GM12878 (cell line): ENCODE measurements at regions not wholly inside any gene's neighbourhood (a gene's known extent, or its start where the extent isn't known, plus 50 kb on each side); places are given as distances from the start of the nearest gene placed in this dataset.

Experiments
- ATF7 ChIP-seq: fragments of 450-650 bp; IDR thresholded peaks from 2 replicates; pipeline ENCODE4 v1.6.1; 2016; ENCODE audit warnings: low read depth, mild to moderate bottlenecking
- BCL11A ChIP-seq: IDR thresholded peaks from 2 replicates; pipeline ENCODE4 v1.6.1; 2011; ENCODE audit warnings: low read depth, low read length
- DPF2 ChIP-seq: fragments of 450-650 bp; IDR thresholded peaks from 2 replicates; pipeline ENCODE4 v1.6.1; 2017; ENCODE audit warnings: mild to moderate bottlenecking
- EP300 ChIP-seq, 2 experiments: fragments of 150-350 bp in 1 of 2; IDR thresholded peaks; 2 replicates each; pipeline ENCODE4 v1.6.1; 2011 to 2012; ENCODE audit warnings: low read depth in 2 of 2, low read length in 2 of 2, borderline replicate concordance in 1 of 2, improper control_type of control experiment in 1 of 2, inconsistent platforms in 1 of 2; ENCODE audit not compliant: control insufficient read depth in 1 of 2
- KAT2A ChIP-seq: conservative IDR thresholded peaks from 2 replicates; pipeline ENCODE4 v1.6.1; 2011; ENCODE audit warnings: low read depth, low read length; ENCODE audit not compliant: control insufficient read depth
- MEF2B ChIP-seq: fragments of 450-650 bp; IDR thresholded peaks from 2 replicates; pipeline ENCODE4 v1.6.1; 2018; ENCODE audit warnings: mild to moderate bottlenecking, moderate library complexity; ENCODE audit not compliant: partially characterized antibody, poor library complexity, severe bottlenecking
- MTA2 ChIP-seq: fragments of 450-650 bp; IDR thresholded peaks from 2 replicates; pipeline ENCODE4 v1.6.1; 2016; ENCODE audit warnings: low read depth, mild to moderate bottlenecking, moderate library complexity
- NBN ChIP-seq: fragments of 450-650 bp; IDR thresholded peaks from 2 replicates; pipeline ENCODE4 v1.6.1; 2016
- POLR2A ChIP-seq: IDR thresholded peaks from 2 replicates; pipeline ENCODE4 v1.6.1; 2011; ENCODE audit warnings: low read depth, mild to moderate bottlenecking, low read length
- POLR2AphosphoS2 ChIP-seq: IDR thresholded peaks from 2 replicates; pipeline ENCODE4 v1.6.1; 2011; ENCODE audit warnings: low read depth, mild to moderate bottlenecking, low read length, improper control_type of control experiment, moderate library complexity
- POU2F2 ChIP-seq: IDR thresholded peaks from 3 replicates; pipeline ENCODE4 v1.6.1; 2011; ENCODE audit warnings: low read depth, mild to moderate bottlenecking, low read length, borderline replicate concordance
- RELA ChIP-seq: fragments of 450-650 bp; IDR thresholded peaks from 2 replicates; pipeline ENCODE4 v1.8.0; 2014; ENCODE audit warnings: borderline replicate concordance; ENCODE audit not compliant: partially characterized antibody
- SIX5 ChIP-seq: IDR thresholded peaks from 2 replicates; pipeline ENCODE4 v1.6.1; 2011; ENCODE audit warnings: mild to moderate bottlenecking, low read depth, low read length, moderate library complexity; ENCODE audit not compliant: severe bottlenecking
- TCF3 ChIP-seq: IDR thresholded peaks from 2 replicates; pipeline ENCODE4 v1.6.1; 2012; ENCODE audit warnings: low read depth, mild to moderate bottlenecking, low read length, borderline replicate concordance; ENCODE audit not compliant: insufficient read depth
- ZBED1 ChIP-seq: IDR thresholded peaks from 2 replicates; pipeline ENCODE4 v1.6.1; 2016; ENCODE audit warnings: borderline replicate concordance
- ZNF384 ChIP-seq: IDR thresholded peaks from 2 replicates; pipeline ENCODE4 v1.6.1; 2012; ENCODE audit warnings: low read depth, mild to moderate bottlenecking, low read length, improper control_type of control experiment, borderline replicate concordance
- TF ChIP-seq, protein P1 (sequence below): fragments of 450-650 bp; IDR thresholded peaks from 2 replicates; pipeline ENCODE4 v1.6.1; 2017; ENCODE audit warnings: low read depth, mild to moderate bottlenecking, moderate library complexity
- TF ChIP-seq, protein P2 (sequence below): IDR thresholded peaks from 2 replicates; pipeline ENCODE4 v1.6.1; 2012; ENCODE audit warnings: low read length, inconsistent platforms
- TF ChIP-seq, protein P3 (sequence below): fragments of 450-650 bp; IDR thresholded peaks from 2 replicates; pipeline ENCODE4 v1.6.1; 2017; ENCODE audit warnings: mild to moderate bottlenecking, low read depth, inconsistent platforms; ENCODE audit not compliant: poor library complexity, severe bottlenecking
- TF ChIP-seq, protein P4 (sequence below): fragments of 450-650 bp; IDR thresholded peaks from 2 replicates; pipeline ENCODE4 v1.6.1; 2016; ENCODE audit warnings: mild to moderate bottlenecking
- TF ChIP-seq, protein P5 (sequence below): fragments of 450-650 bp; IDR thresholded peaks from 2 replicates; pipeline ENCODE4 v1.6.1; 2018; ENCODE audit warnings: mild to moderate bottlenecking, low read depth, moderate library complexity; ENCODE audit not compliant: partially characterized antibody

DNA sequence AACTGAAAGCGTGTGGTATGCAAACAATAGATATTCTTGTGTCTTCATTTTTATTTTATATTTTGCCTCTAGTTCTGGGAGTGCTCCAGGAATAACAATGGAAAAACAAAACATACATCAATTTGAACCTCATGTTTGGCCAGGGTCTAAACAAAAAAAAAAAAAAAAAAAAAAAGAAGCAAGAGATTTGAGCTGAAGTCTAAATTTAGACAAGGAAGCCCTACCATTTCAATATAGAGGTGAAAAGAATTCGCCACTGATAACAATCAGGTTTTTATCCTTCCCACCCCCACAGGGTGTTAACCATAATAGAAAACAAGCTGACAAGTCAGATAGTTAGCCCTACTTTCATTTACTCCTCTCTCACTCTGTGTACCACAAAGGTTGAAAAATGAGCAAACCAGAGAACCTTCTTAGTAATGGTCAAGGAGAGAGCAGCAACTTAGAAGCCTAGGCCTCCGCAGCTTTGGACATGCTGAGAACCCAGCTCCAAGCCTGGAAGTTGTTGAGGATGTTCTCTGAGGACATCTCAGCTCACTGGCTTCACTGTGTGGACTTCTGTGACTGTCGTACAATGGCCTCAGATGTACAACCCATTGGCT lies 118.2 kb upstream of the HMHB1 start (continued):
- TF ChIP-seq, protein P1, sequence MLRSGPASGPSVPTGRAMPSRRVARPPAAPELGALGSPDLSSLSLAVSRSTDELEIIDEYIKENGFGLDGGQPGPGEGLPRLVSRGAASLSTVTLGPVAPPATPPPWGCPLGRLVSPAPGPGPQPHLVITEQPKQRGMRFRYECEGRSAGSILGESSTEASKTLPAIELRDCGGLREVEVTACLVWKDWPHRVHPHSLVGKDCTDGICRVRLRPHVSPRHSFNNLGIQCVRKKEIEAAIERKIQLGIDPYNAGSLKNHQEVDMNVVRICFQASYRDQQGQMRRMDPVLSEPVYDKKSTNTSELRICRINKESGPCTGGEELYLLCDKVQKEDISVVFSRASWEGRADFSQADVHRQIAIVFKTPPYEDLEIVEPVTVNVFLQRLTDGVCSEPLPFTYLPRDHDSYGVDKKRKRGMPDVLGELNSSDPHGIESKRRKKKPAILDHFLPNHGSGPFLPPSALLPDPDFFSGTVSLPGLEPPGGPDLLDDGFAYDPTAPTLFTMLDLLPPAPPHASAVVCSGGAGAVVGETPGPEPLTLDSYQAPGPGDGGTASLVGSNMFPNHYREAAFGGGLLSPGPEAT: peak; percentile 82
- TF ChIP-seq KAT2A (no peak), RELA (no peak), EP300 (IDR thresholded peaks at IDR 0.05; ENCODE audit: borderline replicate concordance in 1 of 2, control insufficient read depth in 1 of 2, low read depth in 2 of 2, low read length in 2 of 2) (peak; percentile 79 to 86), POLR2A (no peak), MTA2 (peak; percentile 97), MEF2B (peak; percentile 64), POLR2AphosphoS2 (no peak), DPF2 (peak; percentile 72), BCL11A (peak; percentile 72; the same call in 1 of the 2 replicates), ZBED1 (no peak), POU2F2 (peak; percentile 19; the same call in 1 of the 3 replicates), ZNF384 (peak; percentile 81), NBN (peak; percentile 84), SIX5 (peak; percentile 8), ATF7 (peak; percentile 73), TCF3 (no peak)
- TF ChIP-seq, protein P2, sequence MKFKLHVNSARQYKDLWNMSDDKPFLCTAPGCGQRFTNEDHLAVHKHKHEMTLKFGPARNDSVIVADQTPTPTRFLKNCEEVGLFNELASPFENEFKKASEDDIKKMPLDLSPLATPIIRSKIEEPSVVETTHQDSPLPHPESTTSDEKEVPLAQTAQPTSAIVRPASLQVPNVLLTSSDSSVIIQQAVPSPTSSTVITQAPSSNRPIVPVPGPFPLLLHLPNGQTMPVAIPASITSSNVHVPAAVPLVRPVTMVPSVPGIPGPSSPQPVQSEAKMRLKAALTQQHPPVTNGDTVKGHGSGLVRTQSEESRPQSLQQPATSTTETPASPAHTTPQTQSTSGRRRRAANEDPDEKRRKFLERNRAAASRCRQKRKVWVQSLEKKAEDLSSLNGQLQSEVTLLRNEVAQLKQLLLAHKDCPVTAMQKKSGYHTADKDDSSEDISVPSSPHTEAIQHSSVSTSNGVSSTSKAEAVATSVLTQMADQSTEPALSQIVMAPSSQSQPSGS: peak; percentile 38
- TF ChIP-seq, protein P3, sequence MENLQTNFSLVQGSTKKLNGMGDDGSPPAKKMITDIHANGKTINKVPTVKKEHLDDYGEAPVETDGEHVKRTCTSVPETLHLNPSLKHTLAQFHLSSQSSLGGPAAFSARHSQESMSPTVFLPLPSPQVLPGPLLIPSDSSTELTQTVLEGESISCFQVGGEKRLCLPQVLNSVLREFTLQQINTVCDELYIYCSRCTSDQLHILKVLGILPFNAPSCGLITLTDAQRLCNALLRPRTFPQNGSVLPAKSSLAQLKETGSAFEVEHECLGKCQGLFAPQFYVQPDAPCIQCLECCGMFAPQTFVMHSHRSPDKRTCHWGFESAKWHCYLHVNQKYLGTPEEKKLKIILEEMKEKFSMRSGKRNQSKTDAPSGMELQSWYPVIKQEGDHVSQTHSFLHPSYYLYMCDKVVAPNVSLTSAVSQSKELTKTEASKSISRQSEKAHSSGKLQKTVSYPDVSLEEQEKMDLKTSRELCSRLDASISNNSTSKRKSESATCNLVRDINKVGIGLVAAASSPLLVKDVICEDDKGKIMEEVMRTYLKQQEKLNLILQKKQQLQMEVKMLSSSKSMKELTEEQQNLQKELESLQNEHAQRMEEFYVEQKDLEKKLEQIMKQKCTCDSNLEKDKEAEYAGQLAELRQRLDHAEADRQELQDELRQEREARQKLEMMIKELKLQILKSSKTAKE: peak; percentile 67
- TF ChIP-seq, protein P4, sequence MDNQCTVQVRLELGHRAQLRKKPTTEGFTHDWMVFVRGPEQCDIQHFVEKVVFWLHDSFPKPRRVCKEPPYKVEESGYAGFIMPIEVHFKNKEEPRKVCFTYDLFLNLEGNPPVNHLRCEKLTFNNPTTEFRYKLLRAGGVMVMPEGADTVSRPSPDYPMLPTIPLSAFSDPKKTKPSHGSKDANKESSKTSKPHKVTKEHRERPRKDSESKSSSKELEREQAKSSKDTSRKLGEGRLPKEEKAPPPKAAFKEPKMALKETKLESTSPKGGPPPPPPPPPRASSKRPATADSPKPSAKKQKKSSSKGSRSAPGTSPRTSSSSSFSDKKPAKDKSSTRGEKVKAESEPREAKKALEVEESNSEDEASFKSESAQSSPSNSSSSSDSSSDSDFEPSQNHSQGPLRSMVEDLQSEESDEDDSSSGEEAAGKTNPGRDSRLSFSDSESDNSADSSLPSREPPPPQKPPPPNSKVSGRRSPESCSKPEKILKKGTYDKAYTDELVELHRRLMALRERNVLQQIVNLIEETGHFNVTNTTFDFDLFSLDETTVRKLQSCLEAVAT: peak; percentile 75; the same call in 1 of the 2 replicates
- TF ChIP-seq, protein P5, sequence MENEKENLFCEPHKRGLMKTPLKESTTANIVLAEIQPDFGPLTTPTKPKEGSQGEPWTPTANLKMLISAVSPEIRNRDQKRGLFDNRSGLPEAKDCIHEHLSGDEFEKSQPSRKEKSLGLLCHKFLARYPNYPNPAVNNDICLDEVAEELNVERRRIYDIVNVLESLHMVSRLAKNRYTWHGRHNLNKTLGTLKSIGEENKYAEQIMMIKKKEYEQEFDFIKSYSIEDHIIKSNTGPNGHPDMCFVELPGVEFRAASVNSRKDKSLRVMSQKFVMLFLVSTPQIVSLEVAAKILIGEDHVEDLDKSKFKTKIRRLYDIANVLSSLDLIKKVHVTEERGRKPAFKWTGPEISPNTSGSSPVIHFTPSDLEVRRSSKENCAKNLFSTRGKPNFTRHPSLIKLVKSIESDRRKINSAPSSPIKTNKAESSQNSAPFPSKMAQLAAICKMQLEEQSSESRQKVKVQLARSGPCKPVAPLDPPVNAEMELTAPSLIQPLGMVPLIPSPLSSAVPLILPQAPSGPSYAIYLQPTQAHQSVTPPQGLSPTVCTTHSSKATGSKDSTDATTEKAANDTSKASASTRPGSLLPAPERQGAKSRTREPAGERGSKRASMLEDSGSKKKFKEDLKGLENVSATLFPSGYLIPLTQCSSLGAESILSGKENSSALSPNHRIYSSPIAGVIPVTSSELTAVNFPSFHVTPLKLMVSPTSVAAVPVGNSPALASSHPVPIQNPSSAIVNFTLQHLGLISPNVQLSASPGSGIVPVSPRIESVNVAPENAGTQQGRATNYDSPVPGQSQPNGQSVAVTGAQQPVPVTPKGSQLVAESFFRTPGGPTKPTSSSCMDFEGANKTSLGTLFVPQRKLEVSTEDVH: peak; percentile 28
